ENCODE measurements at regions not wholly inside any gene's neighbourhood (a gene's known extent, or its start where the extent isn't known, plus 50 kb on each side); places are given as distances from the start of the nearest gene placed in this dataset.

DNA sequence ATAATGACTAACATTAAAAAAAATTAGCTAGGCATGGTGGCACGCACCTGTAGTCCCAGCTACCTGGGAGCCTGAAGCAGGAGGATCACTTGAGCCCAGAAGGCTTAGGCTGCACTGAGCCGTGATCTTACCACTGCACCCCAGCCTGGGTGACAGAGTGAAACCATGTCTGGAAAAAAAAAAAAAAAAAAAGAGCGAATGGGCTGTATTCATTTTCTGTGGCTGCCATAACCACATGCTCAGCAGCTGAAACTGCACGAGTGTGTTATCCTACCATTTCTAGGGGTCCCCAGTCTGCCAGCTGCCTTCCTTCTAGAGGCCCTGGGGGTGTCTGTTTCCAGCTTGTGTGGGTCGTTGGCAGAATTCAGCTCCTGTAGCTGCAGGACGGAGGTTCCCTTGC lies 247.8 kb downstream of the EIPR1 start:
- TF ChIP-seq, protein P1, sequence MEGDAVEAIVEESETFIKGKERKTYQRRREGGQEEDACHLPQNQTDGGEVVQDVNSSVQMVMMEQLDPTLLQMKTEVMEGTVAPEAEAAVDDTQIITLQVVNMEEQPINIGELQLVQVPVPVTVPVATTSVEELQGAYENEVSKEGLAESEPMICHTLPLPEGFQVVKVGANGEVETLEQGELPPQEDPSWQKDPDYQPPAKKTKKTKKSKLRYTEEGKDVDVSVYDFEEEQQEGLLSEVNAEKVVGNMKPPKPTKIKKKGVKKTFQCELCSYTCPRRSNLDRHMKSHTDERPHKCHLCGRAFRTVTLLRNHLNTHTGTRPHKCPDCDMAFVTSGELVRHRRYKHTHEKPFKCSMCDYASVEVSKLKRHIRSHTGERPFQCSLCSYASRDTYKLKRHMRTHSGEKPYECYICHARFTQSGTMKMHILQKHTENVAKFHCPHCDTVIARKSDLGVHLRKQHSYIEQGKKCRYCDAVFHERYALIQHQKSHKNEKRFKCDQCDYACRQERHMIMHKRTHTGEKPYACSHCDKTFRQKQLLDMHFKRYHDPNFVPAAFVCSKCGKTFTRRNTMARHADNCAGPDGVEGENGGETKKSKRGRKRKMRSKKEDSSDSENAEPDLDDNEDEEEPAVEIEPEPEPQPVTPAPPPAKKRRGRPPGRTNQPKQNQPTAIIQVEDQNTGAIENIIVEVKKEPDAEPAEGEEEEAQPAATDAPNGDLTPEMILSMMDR (IDR thresholded peaks at IDR 0.05; ENCODE audit: poor library complexity) = no peak
- TF ChIP-seq EZH2 (IDR thresholded peaks at IDR 0.05; ENCODE audit: borderline replicate concordance) (no peak), EZH2phosphoT487 (IDR thresholded peaks at IDR 0.05; ENCODE audit: low read depth, severe bottlenecking, unreplicated experiment) (no peak)
